HG03457 (cell line): ENCODE measurements at regions not wholly inside any gene's neighbourhood (a gene's known extent, or its start where the extent isn't known, plus 50 kb on each side); places are given as distances from the start of the nearest gene placed in this dataset.
"Not testable (repeated sequence)": the region's sequence is repeated elsewhere in the genome, so short reads cannot be mapped to it uniquely, and the experiment has no call there.

Experiments
- ATAC-seq: cut with Tn5 transposase; IDR thresholded peaks from one replicate; pipeline ENCODE4 v1.9.1; 2021; ENCODE audit warnings: moderate number of reproducible peaks; ENCODE audit not compliant: unreplicated experiment

DNA sequence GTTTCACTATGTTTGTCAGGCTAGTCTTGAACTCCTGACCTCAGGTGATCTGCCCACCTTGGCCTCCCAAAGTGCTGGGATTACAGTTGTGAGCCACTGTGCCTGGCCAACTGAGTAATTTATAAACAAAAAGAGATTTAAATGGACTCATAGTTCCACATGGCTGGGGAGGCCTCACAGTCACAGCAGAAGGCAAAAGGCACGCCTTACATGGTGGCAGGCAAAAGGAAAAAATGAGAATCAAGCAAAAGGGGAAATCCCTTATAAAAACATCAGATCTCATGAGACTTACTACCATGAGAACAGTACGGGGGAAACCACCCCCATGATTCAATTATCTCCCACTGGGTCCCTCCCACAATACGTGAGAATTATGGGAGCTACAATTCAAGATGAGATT, 73.2 kb upstream of the TIAM1 start:
- not testable (repeated sequence) for ATAC-seq

DNA sequence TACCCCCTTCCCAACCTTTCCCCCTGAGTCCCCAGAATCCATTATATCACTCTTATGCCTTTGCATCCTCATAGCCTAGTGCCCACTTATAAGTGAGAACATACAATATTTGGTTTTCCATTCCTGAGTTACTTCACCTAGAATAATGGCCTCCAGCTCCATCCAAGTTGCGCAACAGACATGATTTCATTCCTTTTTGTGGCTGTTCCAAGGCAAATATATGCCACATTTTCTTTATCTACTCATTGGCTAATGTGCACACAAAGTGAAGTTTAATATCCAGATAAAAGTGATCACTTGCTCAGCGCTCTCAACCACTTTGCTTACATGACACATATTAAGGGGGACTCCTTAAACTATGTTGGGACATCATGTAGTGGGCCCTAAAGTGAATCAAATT, 72.4 kb upstream of the TIAM1 start:
- ATAC-seq = no peak

DNA sequence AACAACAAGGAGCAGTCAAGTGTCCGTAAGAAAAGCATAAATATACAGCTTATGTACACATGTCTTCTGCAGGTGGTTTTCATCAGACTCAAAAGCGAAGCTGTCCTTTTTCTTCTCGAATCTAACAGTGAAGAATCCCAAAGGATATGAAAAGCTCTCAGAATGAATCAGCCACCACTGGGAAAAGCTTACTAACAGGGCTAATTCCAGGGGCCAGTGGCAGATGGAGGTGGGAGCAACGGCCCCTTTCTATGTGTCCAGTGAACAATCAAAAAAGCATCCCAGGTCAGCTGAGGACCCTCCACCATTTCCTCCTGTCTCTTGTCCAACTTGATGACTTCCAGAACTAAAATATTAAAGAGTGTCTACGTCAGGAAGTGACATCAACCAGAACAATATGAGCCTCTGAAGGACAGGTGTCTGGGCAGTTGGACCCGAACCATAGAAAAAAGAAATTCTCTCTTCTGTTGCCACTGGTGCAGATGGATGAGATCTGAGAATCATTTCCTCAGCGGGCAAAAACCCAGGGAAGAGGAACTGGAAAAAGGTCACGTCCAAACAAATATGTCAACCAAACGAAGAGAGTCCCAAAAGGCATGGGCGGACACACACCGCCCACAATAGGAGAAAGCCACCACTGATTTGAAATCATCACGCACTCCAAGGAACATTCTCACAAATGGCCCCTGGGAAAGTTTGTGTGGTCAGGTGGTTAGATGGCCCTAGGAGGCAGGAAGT, 70.4 kb upstream of the TIAM1 start:
- ATAC-seq = no peak

DNA sequence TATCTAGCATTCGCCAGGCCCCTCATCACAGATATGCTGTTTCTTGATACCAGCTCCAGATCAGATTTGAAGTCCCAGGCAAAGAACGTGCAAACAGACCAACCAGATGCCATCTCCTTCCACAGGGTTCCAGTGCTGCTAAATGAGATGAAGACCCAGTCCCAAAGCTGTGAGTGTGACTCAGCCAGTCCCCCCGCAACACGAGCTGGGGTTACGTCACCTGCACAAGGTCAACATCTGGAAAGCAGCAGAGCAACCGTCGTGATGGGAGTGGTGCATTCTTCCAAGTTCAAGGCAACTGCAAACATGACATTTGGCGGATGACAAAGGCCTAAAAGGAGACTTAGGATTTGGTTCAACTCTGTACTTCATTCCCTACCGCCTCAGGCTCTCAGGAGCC, 69.6 kb upstream of the TIAM1 start:
- no peak for ATAC-seq

DNA sequence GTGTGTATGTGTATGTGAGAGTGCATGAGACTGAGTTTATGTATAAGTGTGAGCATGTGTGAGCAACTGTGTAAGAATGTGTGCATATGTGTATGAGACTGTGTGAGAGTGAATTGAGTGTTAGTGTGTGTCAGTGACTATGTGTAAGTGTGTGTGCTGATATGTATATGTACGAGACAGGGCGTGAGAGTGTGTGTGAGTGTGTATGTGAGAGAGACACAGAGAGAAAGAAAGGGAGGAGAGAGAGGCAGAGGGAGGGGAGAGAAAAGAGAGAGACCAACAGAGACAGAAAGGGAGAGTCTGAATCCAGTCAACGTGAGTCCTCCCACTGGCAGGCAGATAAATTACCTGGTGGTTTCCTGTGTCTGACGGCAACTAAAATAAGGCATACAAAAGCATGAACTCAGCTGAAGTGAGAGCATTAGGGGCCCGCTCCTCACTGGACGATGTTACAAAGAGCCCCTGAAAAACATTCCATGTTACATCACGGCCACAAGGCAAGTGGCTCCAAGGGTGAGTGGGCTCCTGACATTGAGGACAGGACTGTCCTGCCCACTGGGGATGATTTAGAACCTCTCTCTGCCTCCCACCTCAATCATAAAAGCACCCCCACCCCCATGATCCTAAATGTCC, 66.6 kb upstream of the TIAM1 start:
- no peak for ATAC-seq

DNA sequence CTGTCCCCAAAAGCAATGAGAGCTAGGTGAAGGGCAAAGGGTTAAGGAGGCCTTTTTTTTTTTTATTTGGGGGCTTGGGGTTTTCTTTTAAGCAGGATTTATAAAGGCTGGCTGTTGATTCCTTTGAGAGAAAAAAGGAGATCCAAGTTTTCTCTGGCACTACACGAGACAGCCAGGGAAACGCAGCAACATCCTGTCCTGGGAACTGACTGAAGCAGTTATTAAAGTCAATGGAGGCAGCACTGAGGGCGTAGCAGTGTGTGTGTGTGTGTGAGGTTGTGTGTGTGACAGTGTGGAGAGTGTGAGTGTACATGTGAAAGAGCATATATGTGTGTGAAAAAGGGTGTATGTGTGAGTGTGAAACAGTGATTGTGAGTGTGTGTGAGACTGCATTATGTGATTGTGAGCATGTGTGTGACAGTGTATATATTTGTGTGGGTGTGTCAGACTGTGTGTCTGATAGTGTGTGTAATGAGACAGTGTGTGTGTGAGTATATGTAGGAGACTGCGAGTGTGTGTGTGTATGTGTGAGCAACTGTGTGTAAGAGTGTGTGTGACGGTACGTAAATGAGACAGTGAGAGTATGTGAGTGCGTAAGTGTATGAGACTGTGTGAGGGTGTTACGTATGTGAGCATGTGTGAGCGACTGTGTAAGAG, 65.9 kb upstream of the TIAM1 start:
- ATAC-seq = no peak

DNA sequence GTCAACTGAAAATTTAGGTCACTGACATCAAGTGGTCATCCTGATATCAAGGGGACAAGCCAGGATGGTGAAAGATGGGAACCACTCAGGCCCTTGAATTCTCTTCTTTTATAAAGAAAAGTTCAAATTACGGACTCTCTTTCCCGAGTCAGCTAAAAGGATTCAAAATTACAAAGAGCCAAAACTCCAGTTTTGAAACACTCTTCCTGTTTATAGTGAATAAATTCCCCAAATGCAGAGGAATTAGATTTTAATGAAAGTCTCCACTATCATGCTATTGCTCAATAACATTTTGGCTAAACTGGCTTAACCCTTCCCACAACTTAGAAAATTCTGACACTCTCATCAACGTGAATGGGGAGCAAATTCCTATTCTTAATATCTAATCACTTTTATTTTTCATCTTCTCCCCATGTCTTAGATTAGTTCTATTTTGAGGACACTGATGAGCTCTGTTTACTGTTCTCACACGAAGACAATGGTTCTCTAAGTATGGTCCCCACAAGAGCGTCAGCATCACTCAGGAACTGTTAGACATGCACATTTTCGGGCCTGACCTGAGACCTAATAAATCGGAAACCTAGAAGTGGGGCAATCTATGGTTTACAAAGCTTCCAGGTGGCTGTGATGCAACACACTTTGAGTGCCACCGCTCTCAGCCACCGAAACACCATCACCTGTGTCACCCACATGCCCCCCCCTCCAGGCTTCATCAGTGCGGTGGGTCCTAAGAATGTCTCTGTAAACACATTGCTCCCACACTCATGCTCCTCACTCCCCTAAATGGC, 64.4 kb upstream of the TIAM1 start:
- no peak for ATAC-seq

DNA sequence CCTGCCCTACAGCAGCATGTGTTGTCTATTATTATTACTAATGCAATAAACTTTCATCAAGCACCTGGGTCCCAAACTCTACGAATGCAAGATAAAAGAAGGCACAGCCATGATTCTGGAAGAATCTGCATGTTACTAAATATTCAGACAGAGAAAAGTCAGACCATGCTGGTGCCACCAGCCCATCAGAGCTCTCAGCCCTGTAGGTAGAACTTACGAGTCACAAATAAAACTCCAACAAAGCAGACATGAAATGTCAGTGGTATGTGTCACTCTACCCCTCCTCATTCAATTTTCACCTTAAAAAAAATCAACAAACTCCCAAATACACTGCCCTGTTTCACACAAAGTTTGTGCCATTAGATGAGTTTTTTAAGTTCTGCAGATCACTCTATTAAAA, 62.4 kb upstream of the TIAM1 start:
- no peak for ATAC-seq

DNA sequence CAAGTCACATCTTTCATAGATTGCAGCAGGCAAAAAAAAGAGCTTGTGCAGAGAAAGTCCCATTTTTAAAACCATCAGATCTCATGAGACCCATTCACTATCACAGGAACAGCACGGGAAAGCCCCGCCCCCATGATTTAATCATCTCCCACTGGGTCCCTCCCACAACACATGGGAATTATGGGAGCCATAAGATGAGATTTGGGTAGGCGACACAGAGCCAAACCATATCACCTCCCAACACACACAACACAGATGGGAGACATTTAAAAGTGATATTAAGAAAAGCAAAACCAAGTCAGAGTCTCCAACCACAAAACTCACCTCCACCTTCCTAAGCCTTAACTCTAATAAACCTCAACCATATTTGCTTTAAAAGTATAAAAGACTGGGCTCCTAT, 61.5 kb upstream of the TIAM1 start:
- ATAC-seq = no peak

DNA sequence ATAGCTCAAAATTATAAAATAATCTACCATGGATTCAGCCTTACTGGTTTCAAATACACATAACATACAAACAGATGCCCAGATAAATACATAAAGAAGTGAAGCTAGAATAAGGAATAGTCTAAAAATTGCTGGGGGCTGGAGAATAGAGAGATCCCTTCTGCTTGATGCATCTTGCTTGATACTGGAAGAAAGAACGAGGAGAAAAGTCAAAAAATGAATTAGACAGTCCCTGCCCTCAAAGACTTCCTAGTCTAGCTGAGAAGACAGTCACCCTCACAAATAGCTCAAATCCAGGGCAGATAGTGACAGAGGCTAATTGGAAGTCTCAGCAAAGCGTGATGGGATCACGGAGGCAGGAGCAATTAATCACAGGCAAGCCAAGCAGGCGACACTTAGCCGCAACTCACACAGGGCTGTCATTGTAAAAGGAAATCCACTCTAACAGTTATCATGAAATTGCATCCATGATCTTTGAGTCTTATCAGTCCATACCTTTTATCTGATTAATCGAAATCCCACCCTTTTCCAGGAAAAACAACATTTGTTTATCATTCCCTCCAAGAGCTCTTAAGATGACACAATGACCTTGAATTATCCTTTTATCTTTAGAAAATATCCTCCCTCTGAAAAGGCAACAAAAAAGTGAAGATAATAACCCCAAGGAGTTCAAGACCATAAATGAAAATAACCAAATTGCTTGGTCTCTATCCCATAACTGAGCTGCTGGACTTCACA, 59.7 kb upstream of the TIAM1 start:
- no peak for ATAC-seq

DNA sequence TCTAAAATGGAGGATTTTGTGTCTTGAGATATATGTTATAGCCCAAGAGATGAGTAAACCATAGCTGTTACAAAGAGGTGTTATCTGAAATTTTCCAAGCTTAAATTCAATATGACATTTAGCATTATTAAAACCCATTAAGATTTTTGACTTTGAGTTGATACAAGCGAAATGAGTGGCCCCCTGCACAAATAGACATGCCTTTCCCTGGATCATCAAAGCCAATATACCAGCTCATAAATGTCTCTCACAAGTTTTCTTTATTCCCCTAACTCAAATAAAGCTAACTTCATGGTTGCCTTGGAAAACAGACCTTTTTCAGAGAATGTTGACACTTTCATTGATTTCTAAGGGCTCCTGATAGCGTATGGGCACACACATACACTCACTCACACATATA, 55.5 kb upstream of the TIAM1 start:
- ATAC-seq = no peak

DNA sequence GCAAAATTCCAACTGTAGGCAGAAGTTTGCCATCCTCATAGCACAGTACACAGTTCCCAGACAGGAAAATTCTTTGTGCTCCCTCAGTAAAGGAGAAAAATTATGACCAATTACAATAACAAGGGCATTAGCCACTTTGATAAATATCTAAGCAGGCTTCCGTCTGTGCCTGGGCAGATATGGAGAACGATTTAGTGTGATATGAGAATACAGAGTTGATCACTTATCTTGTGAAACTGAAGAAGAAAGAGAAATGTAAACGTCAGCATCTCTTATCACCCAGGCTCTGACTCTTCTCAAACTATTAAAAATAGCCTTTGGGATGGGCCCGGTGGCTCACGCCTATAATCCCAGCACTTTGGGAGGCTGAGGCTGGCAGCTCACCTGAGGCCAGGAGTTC, 54.5 kb upstream of the TIAM1 start:
- ATAC-seq = no peak

DNA sequence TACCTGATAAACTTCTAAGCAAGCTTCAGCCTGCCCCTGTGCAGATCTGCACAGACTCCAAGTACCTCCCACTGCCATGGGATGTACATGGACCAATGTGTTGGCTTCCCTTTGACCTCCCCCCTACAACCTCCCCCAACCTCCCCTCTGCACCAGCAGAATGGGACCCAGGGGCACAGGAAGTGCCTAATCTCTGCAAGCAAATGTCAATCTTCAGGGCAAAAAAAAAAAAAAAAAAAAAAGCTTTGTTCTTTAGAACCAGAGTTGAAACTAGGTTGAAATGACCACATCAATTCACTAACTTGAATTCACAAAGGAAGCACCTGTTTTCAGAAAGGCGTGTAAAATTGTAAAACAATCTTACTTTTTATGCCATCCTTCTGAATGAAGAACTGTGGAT, 53.9 kb upstream of the TIAM1 start:
- no peak for ATAC-seq

DNA sequence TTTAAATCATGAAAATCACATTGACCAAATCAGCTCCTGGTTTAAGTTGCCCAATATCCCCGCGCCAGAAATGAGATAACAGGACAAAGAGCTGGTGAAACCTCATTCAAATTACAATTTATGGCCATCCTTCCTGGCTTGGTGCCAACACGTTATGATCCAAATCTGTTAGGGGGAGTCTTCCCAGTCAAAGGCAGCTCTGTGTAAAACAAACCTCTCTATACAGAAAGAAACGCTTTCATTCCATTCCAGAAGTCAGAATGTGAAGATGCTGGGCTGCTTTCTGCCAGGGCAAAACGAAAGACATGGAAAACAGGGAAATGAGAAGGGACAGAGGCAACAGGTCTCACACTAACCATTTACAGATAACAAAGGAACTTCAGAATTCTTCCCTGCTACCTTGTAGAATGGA, 53.5 kb upstream of the TIAM1 start:
- ATAC-seq = no peak

DNA sequence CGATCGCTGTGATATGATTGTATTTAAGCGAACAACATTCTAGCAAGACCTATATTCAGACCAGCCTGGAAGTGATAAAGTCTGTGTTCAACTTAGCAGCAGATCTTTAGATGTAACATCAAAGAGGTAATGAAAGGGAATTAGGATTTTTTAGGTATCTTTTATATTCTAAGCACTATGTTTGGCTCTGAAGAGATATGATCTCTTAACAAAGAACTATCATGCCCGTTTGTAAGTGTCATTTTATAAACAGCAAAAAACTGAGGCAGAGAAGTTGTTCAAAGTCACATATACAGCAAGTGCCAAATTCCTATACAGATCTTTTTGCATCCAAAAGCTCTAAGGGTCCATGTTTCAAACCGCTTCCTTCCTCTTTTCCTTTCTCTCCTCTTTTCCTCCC, 53.0 kb upstream of the TIAM1 start:
- ATAC-seq = no peak

DNA sequence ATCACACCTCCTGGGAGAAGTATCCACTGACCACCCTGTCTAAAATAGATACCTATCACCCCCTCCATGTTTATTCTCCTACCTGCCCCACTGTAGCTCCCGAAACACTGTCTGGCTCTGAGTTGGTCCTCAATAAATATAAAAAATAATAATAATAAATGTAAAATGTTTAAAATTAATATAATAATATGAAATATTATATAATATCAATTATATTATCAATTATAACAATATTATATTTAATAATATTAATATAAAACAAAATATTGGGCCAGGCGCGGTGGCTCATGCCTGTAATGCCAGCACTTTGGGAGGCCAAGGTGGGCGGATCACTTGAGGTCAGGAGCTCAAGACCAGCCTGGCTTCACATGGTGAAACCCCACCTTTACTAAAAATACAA, 52.3 kb upstream of the TIAM1 start:
- ATAC-seq = no peak

DNA sequence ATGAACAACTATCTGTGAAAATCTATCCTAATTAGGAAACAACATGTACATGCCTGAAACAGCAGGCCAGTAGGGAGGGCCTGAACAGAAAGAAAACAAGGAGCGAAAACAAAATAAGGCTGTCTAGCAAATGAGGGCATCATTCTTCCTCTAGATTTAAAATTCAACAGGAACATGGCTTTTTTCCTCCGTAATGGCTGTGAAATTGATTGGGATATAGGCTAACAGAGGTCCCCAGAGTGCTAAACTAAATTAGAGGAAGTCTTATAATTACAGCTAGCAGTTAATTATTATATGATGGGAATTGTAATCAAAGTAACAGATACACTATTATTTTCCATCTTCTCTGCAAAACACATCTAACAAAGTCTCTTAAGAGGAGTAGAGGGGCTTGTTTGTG, 51.7 kb upstream of the TIAM1 start:
- ATAC-seq = no peak

DNA sequence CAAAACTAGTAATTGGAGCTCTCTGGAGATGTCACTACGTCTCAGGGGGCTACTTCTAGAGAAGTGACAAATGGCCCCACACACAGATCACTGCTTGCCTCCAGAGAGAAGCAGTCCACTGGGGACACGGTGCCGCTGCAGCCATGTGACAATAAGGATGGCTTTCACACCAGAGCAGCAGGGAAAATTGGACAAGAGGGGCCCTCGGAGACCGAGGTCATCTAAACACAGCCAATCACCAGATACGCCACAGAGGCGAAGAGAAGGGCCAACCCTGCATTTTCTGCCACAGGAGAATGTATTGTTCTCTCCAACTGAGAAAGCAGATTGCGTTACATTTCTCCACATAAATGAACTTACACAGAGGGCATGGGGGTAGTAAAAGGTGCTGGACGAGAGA, 51.2 kb upstream of the TIAM1 start:
- ATAC-seq = no peak

DNA sequence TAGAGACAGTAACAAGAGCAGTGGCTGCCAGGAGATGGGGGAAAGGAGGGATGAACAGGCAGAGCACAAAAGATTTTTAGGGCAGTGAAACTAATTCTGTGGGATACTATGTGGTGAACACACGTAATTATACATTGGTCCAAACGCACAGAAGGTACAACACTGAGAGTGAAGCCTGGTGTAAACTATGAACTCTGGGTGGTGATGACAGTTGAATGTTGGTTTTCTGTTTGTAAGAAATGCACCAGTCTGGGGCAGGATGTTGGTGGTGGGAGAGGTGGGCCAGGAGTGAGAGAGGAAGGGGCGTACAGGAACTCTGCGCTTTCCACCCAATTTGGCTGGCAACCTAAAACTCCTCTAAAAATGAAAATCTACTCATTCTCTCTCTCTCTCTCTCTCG, 50.2 kb upstream of the TIAM1 start:
- ATAC-seq = no peak
